IMR-90 (cell line): ENCODE measurements at regions not wholly inside any gene's neighbourhood (a gene's known extent, or its start where the extent isn't known, plus 50 kb on each side); places are given as distances from the start of the nearest gene placed in this dataset.

ENCODE experiments used
- ATAC-seq: fragments of 200-7000 bp; cut with Tn5 transposase; 2 replicates; pipeline ENCODE4 v1.9.1; 2020; ENCODE audit warnings: low read depth, mild to moderate bottlenecking, moderate library complexity
- BruUV-seq: library from RNA; stranded (reverse); fragments of 400-500 nt; replicated peaks from 2 replicates; lab custom pipeline; 2021; lab: Mats Ljungman, UMichigan
- CTCF ChIA-PET: fragments of 300-600 bp; formaldehyde crosslinking; extraction: SDS; loops from one replicate; lab custom pipeline; 2021; ENCODE audit warnings: antibody characterized with exemption; lab: Yijun Ruan, JAX
- POLR2A ChIA-PET: fragments of 300-600 bp; sonication (Branson Sonifier 250); formaldehyde crosslinking; loops from one replicate; lab custom pipeline; 2022; ENCODE audit warnings: antibody characterized with exemption; ENCODE audit not compliant: unreplicated experiment; lab: Charles Lee
- DNase-seq: peaks from one replicate; pipeline ENCODE4 v3.0.0; 2013
- H2AFZ ChIP-seq: replicated peaks from 2 replicates; pipeline ENCODE3; 2013; ENCODE audit warnings: low read length, mild to moderate bottlenecking; ENCODE audit not compliant: poor library complexity
- H2AK5ac ChIP-seq: 2 replicates; pipeline ENCODE4 v1.6.1; 2013; ENCODE audit warnings: low read depth, low read length, inconsistent platforms
- H2AK9ac ChIP-seq: replicated peaks from 2 replicates; pipeline ENCODE3; 2013; ENCODE audit warnings: mild to moderate bottlenecking, low read depth, low read length, moderate library complexity; ENCODE audit not compliant: poor library complexity
- H2BK120ac ChIP-seq: 2 replicates; pipeline ENCODE4 v1.6.1; 2013; ENCODE audit warnings: low read depth, low read length, inconsistent platforms
- H2BK15ac ChIP-seq: 3 replicates; pipeline ENCODE4 v1.6.1; 2013; ENCODE audit warnings: low read depth, low read length, inconsistent platforms
- H2BK20ac ChIP-seq: 2 replicates; pipeline ENCODE4 v1.6.1; 2013; ENCODE audit warnings: low read depth, mild to moderate bottlenecking, inconsistent platforms, low read length, moderate library complexity
- H2BK5ac ChIP-seq: 2 replicates; pipeline ENCODE4 v1.6.1; 2013; ENCODE audit warnings: mild to moderate bottlenecking, low read depth, low read length, inconsistent platforms; ENCODE audit not compliant: poor library complexity, severe bottlenecking
- H3K14ac ChIP-seq: replicated peaks from 2 replicates; pipeline ENCODE4 v1.6.1; 2013; ENCODE audit warnings: low read depth, low read length, inconsistent platforms
- H3K18ac ChIP-seq: 2 replicates; pipeline ENCODE4 v1.6.1; 2013; ENCODE audit warnings: low read depth, low read length, control low read depth
- H3K23ac ChIP-seq: 2 replicates; pipeline ENCODE4 v1.6.1; 2013; ENCODE audit warnings: low read depth, low read length, inconsistent platforms
- H3K27ac ChIP-seq: 2 replicates; pipeline ENCODE4 v1.5.1; 2013; ENCODE audit warnings: mild to moderate bottlenecking, control low read depth, low read length; ENCODE audit not compliant: insufficient read depth
- H3K27me3 ChIP-seq: 2 replicates; pipeline ENCODE4 v1.6.1; 2013; ENCODE audit warnings: low read length; ENCODE audit not compliant: control insufficient read depth, insufficient read depth
- H3K36me3 ChIP-seq: 2 replicates; pipeline ENCODE4 v1.6.1; 2013; ENCODE audit warnings: low read length, mixed read lengths; ENCODE audit not compliant: control insufficient read depth, insufficient read depth
- H3K4ac ChIP-seq: 2 replicates; pipeline ENCODE4 v1.6.1; 2013; ENCODE audit warnings: low read depth, low read length, inconsistent platforms
- H3K4me1 ChIP-seq: 2 replicates; pipeline ENCODE4 v1.6.1; 2013; ENCODE audit warnings: low read length, mixed read lengths; ENCODE audit not compliant: control insufficient read depth, insufficient read depth
- H3K4me2 ChIP-seq: 2 replicates; pipeline ENCODE4 v1.6.1; 2013; ENCODE audit warnings: low read depth, mild to moderate bottlenecking, control low read depth, low read length, moderate library complexity
- H3K4me3 ChIP-seq: 2 replicates; pipeline ENCODE4 v1.5.1; 2013; ENCODE audit warnings: low read depth, mild to moderate bottlenecking, control low read depth, low read length, moderate library complexity; ENCODE audit not compliant: insufficient read depth
- H3K56ac ChIP-seq: 2 replicates; pipeline ENCODE4 v1.6.1; 2013; ENCODE audit warnings: low read length, inconsistent platforms; ENCODE audit not compliant: insufficient read depth; ENCODE audit errors: extremely low read depth
- H3K79me1 ChIP-seq, 2 experiments: 2 replicates each; pipeline ENCODE4 v1.6.1; 2013; ENCODE audit warnings: low read length in 2 of 2, inconsistent platforms in 1 of 2, low read depth in 1 of 2
- H3K9ac ChIP-seq: 2 replicates; pipeline ENCODE4 v1.6.1; 2013; ENCODE audit warnings: low read depth, low read length, control low read depth
- H3K9me1 ChIP-seq: 2 replicates; pipeline ENCODE4 v1.6.1; 2013; ENCODE audit warnings: low read length, inconsistent platforms; ENCODE audit not compliant: insufficient read depth
- H3K9me3 ChIP-seq: 2 replicates; pipeline ENCODE4 v1.6.1; 2013; ENCODE audit warnings: low read length; ENCODE audit not compliant: control insufficient read depth, insufficient read depth
- H4K20me1 ChIP-seq: 2 replicates; pipeline ENCODE4 v1.6.1; 2013; ENCODE audit warnings: low read length, inconsistent platforms; ENCODE audit not compliant: insufficient read depth
- H4K5ac ChIP-seq: 2 replicates; pipeline ENCODE4 v1.6.1; 2013; ENCODE audit warnings: mild to moderate bottlenecking, low read depth, low read length, control low read depth
- H4K8ac ChIP-seq, 2 experiments: 2 replicates each; pipeline ENCODE4 v1.6.1; 2013; ENCODE audit warnings: low read depth in 2 of 2, low read length in 2 of 2, control low read depth in 1 of 2, inconsistent platforms in 1 of 2
- H4K91ac ChIP-seq: 2 replicates; pipeline ENCODE4 v1.6.1; 2013; ENCODE audit warnings: low read depth, low read length, inconsistent platforms; ENCODE audit not compliant: insufficient read depth
- BHLHE40 ChIP-seq: fragments of 150-350 bp; IDR thresholded peaks from 2 replicates; pipeline ENCODE4 v1.6.1; 2016; ENCODE audit warnings: mild to moderate bottlenecking, low read depth, low read length
- CTCF ChIP-seq: conservative IDR thresholded peaks from 2 replicates; pipeline ENCODE4 v1.5.1; 2012; ENCODE audit warnings: mild to moderate bottlenecking, low read depth, low read length, improper control_type of control experiment
- ELK1 ChIP-seq: fragments of 150-350 bp; IDR thresholded peaks from 2 replicates; pipeline ENCODE4 v1.6.1; 2016; ENCODE audit warnings: low read depth, mild to moderate bottlenecking, low read length, moderate library complexity, borderline replicate concordance
- FOS ChIP-seq: fragments of 150-350 bp; IDR thresholded peaks from 2 replicates; pipeline ENCODE4 v1.6.1; 2016; ENCODE audit warnings: low read depth, low read length
- MAZ ChIP-seq: IDR thresholded peaks from 2 replicates; pipeline ENCODE4 v1.6.1; 2012; ENCODE audit warnings: low read depth, mild to moderate bottlenecking, low read length, improper control_type of control experiment, moderate library complexity, borderline replicate concordance
- NFE2L2 ChIP-seq: fragments of 150-350 bp; IDR thresholded peaks from 2 replicates; pipeline ENCODE4 v1.6.1; 2016; ENCODE audit warnings: low read depth, mild to moderate bottlenecking, low read length
- RCOR1 ChIP-seq: IDR thresholded peaks from 2 replicates; pipeline ENCODE4 v1.6.1; 2012; ENCODE audit warnings: mild to moderate bottlenecking, low read length, improper control_type of control experiment; ENCODE audit not compliant: insufficient replicate concordance
- SMC3 ChIP-seq: fragments of 150-350 bp; IDR thresholded peaks from 2 replicates; pipeline ENCODE4 v1.6.1; 2016; ENCODE audit warnings: low read depth, mild to moderate bottlenecking, antibody characterized with exemption, low read length, moderate library complexity
- whole genome bisulfite sequencing, 2 experiments: methylation state at CpG; one replicate each; pipeline versions ENCODE4 v1.1.5 to v1.1.7; 2013; ENCODE audit warnings: missing lambda C conversion rate in 2 of 2; ENCODE audit not compliant: insufficient read length in 1 of 2; ENCODE audit errors: extremely low coverage in 2 of 2; 5-methylcytosine and 5-hydroxymethylcytosine counted together
- dilution Hi-C: fragments of 300-500 bp; cut with HindIII; formaldehyde crosslinking; loops from one replicate; pipeline ENCODE4 v1.14.3; 2018; ENCODE audit warnings: low sequenced_read_pairs; ENCODE audit not compliant: unreplicated experiment
- in situ Hi-C: fragments of 300-500 bp; cut with MboI; formaldehyde crosslinking; loops from 3 replicates; pipeline ENCODE4 v1.14.3; 2019; ENCODE audit warnings: low sequenced_read_pairs, inconsistent platforms, mixed read lengths
- intact Hi-C: fragments of 100-400 bp; cut with micrococcal nuclease; formaldehyde crosslinking; loops from 2 replicates; pipeline ENCODE4 v1.10.0; 2022

- TF ChIP-seq CTCF = peak; percentile 86
Measured at GRCh38 chr18:48475635-48476549, 62.9 kb upstream of the CTIF start (continued).

- H2AFZ ChIP-seq = peak overlapping the region; percentile 17
- POLR2A ChIA-PET = interaction anchor here (0.6 kb wide), 1 partner anchor 74 kb away, joined by 3 read pairs; no protein-coding TSS in a partner anchor
- no peak for TF ChIP-seq RCOR1
- no peak for TF ChIP-seq BHLHE40
- no peak for TF ChIP-seq SMC3
- TF ChIP-seq FOS = no peak
- no peak for TF ChIP-seq CTCF
- no peak for TF ChIP-seq ELK1
- no peak for TF ChIP-seq NFE2L2
- no peak for TF ChIP-seq MAZ
Measured at GRCh38 chr18:48473816-48474215, 64.6 kb upstream of the ZBTB7C start.

More at GRCh38 chr18:48473816-48474215, 64.6 kb upstream of the ZBTB7C start:
- Histone ChIP-seq H3K9ac (no peak overlapping the region), H3K56ac (no peak overlapping the region), H2BK120ac (no peak overlapping the region), H4K20me1 (no peaks in the 10 kb centered on the region), H3K27me3 (peaks cover 16% of the 10 kb centered on the region), H3K4ac (no peak overlapping the region), H3K36me3 (no peaks in the 10 kb centered on the region), H4K5ac (no peak overlapping the region), H3K4me3 (no peak overlapping the region), H3K23ac (no peak overlapping the region), H2BK20ac (no peak overlapping the region), H3K9me3 (peaks cover 11% of the 10 kb centered on the region), H3K9me1 (no peaks in the 10 kb centered on the region), H3K18ac (no peak overlapping the region), H2BK15ac (no peak overlapping the region), H3K4me2 (no peak overlapping the region), H2AK5ac (no peak overlapping the region), H3K4me1 (no peaks in the 10 kb centered on the region), H4K8ac (no peak overlapping the region), H2AK9ac (no peak overlapping the region), H3K27ac (no peak overlapping the region), H3K14ac (no peak overlapping the region), H4K91ac (no peak overlapping the region), H3K79me1 (peaks cover 0 to 3% of the 10 kb centered on the region in 2 experiments; a peak in 2 of 4 replicates), H2BK5ac (no peak overlapping the region)
- no TSS peak for BruUV-seq
- CTCF ChIA-PET = interaction anchor here (0.6 to 1.4 kb wide), 2 partner anchors 8 to 468 kb away, joined by 3 read pairs; no protein-coding TSS in a partner anchor
- WGBS, 2 experiments = 83% methylated on average over 1 of the region's 1 CpG; no CpG with 5 or more reads in 1 of the 2 experiments
- ATAC-seq = no peak
- intact Hi-C loops (no loop called here), dilution Hi-C loops (no loop called here), in situ Hi-C loops (no loop called here)
- DNase-seq = no peak
